Parathyroid adenoma (tissue), 2 donors: ENCODE measurements at regions not wholly inside any gene's neighbourhood (a gene's known extent, or its start where the extent isn't known, plus 50 kb on each side); places are given as distances from the start of the nearest gene placed in this dataset.

Experiments used
- H2AFZ ChIP-seq: fragments of 300-600 bp; sonication (generic); one replicate; pipeline ENCODE4 v1.7.0; 2017; ENCODE audit warnings: antibody characterized with exemption, mild to moderate bottlenecking
- H3K27ac ChIP-seq: fragments of 300-600 bp; sonication (generic); one replicate; pipeline ENCODE4 v1.7.0; 2017
- H3K27me3 ChIP-seq: fragments of 300-600 bp; sonication (generic); one replicate; pipeline ENCODE4 v1.7.0; 2017; ENCODE audit warnings: low read length; ENCODE audit not compliant: control insufficient read depth, insufficient read depth
- H3K36me3 ChIP-seq: fragments of 300-600 bp; sonication (generic); one replicate; pipeline ENCODE4 v1.7.0; 2017; ENCODE audit warnings: low read length; ENCODE audit not compliant: control insufficient read depth, insufficient read depth
- H3K4me1 ChIP-seq: fragments of 300-600 bp; sonication (generic); one replicate; pipeline ENCODE4 v1.7.0; 2017; ENCODE audit warnings: control low read depth
- H3K4me2 ChIP-seq: fragments of 300-600 bp; sonication (generic); one replicate; pipeline ENCODE4 v1.7.0; 2017; ENCODE audit warnings: low read length
- H3K4me3 ChIP-seq: fragments of 300-600 bp; sonication (generic); one replicate; pipeline ENCODE4 v1.7.0; 2017; ENCODE audit warnings: low read depth, low read length
- H3K79me2 ChIP-seq: fragments of 300-600 bp; sonication (generic); one replicate; pipeline ENCODE4 v1.7.0; 2017; ENCODE audit warnings: control low read depth
- H3K9ac ChIP-seq: fragments of 300-600 bp; sonication (generic); one replicate; pipeline ENCODE4 v1.7.0; 2017; ENCODE audit warnings: mild to moderate bottlenecking
- H3K9me3 ChIP-seq: fragments of 300-600 bp; sonication (generic); one replicate; pipeline ENCODE4 v1.7.0; 2017; ENCODE audit warnings: low read length; ENCODE audit not compliant: control insufficient read depth
- TF ChIP-seq, protein P1 (sequence below): fragments of 300-600 bp; sonication (generic); IDR thresholded peaks from one replicate; pipeline ENCODE4 v1.7.0; 2017; ENCODE audit warnings: antibody characterized with exemption, mild to moderate bottlenecking
- donor health status: primary hyperparathyroidism.

DNA sequence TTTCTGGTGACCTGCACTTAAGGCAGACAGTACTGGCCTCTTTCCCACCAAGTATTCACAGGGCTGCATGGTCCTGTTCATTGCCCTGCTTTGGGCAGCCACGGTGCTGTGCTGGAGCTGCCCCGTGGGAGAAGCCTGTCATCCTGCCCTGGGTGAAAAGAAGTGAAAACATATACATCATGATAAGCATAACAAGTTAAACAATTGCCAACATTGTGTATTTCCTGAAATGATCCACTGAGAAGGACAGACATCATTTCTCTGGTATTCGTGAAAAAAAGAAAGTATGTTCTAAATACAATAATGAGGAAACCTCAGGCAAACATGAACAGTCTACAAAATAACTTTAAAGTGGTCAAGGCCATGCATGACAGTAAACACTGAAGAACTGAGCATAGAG, 393.1 kb downstream of the TMEM135 start:
- no peaks in the 10 kb centered on the region for H3K36me3 ChIP-seq

GRCh38 chr11:87429996-87430395, 392.3 kb downstream of the TMEM135 start:
- no peaks in the 10 kb centered on the region for H3K36me3 ChIP-seq
- H3K4me3 ChIP-seq = no peak overlapping the region
- H3K9me3 ChIP-seq = no peaks in the 10 kb centered on the region
- H3K9ac ChIP-seq = no peak overlapping the region
- H3K27ac ChIP-seq = no peak overlapping the region
- no peaks in the 10 kb centered on the region for H3K27me3 ChIP-seq
- H2AFZ ChIP-seq = no peak overlapping the region
- TF ChIP-seq, protein P1, sequence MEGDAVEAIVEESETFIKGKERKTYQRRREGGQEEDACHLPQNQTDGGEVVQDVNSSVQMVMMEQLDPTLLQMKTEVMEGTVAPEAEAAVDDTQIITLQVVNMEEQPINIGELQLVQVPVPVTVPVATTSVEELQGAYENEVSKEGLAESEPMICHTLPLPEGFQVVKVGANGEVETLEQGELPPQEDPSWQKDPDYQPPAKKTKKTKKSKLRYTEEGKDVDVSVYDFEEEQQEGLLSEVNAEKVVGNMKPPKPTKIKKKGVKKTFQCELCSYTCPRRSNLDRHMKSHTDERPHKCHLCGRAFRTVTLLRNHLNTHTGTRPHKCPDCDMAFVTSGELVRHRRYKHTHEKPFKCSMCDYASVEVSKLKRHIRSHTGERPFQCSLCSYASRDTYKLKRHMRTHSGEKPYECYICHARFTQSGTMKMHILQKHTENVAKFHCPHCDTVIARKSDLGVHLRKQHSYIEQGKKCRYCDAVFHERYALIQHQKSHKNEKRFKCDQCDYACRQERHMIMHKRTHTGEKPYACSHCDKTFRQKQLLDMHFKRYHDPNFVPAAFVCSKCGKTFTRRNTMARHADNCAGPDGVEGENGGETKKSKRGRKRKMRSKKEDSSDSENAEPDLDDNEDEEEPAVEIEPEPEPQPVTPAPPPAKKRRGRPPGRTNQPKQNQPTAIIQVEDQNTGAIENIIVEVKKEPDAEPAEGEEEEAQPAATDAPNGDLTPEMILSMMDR = no peak
- H3K4me1 ChIP-seq = no peaks in the 10 kb centered on the region
- H3K79me2 ChIP-seq = no peaks in the 10 kb centered on the region
- no peak overlapping the region for H3K4me2 ChIP-seq

More for the DNA sequence above, 393.1 kb downstream of the TMEM135 start:
- no peaks in the 10 kb centered on the region for H3K27me3 ChIP-seq
- H3K79me2 ChIP-seq = no peaks in the 10 kb centered on the region
- no peak overlapping the region for H3K9ac ChIP-seq
- H3K9me3 ChIP-seq = no peaks in the 10 kb centered on the region
- no peaks in the 10 kb centered on the region for H3K4me1 ChIP-seq
- H3K27ac ChIP-seq = no peak overlapping the region
- no peak overlapping the region for H2AFZ ChIP-seq
- no peak overlapping the region for H3K4me2 ChIP-seq
- no peak overlapping the region for H3K4me3 ChIP-seq
- TF ChIP-seq, protein P1 = no peak

GRCh38 chr11:87428266-87428665, 390.5 kb downstream of the TMEM135 start:
- no peak overlapping the region for H3K4me3 ChIP-seq
- no peaks in the 10 kb centered on the region for H3K9me3 ChIP-seq
- H3K36me3 ChIP-seq = no peaks in the 10 kb centered on the region
- H3K79me2 ChIP-seq = no peaks in the 10 kb centered on the region
- H3K27ac ChIP-seq = no peak overlapping the region
- no peaks in the 10 kb centered on the region for H3K27me3 ChIP-seq
- H2AFZ ChIP-seq = no peak overlapping the region
- no peaks in the 10 kb centered on the region for H3K4me1 ChIP-seq
- TF ChIP-seq, protein P1 = no peak
- no peak overlapping the region for H3K9ac ChIP-seq
- H3K4me2 ChIP-seq = no peak overlapping the region

DNA sequence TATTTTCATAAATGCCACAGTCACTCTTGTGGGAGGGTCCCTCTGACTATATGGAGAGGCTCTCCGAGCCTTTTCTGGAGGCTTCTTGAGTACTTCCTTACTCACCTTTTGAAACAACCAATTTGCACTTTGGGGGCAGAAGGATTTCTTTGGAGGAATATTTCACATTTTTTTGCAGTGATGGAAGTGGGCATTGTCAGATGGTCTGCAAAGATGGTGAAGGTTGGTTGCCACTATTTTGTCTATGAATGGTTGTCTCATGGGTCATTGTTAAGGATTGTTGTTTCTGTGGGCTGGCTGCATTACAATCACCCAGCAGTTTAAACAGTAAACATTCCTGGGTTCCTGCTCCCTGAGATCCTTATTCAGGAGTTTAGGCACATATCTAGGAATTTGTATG, 388.2 kb downstream of the TMEM135 start:
- Histone ChIP-seq H3K9ac (no peak overlapping the region), H2AFZ (no peak overlapping the region), H3K36me3 (no peaks in the 10 kb centered on the region), H3K79me2 (no peaks in the 10 kb centered on the region), H3K27me3 (no peaks in the 10 kb centered on the region), H3K4me2 (no peak overlapping the region), H3K4me1 (no peaks in the 10 kb centered on the region), H3K4me3 (no peak overlapping the region), H3K27ac (no peak overlapping the region), H3K9me3 (no peaks in the 10 kb centered on the region)
- TF ChIP-seq, protein P1 = no peak

DNA sequence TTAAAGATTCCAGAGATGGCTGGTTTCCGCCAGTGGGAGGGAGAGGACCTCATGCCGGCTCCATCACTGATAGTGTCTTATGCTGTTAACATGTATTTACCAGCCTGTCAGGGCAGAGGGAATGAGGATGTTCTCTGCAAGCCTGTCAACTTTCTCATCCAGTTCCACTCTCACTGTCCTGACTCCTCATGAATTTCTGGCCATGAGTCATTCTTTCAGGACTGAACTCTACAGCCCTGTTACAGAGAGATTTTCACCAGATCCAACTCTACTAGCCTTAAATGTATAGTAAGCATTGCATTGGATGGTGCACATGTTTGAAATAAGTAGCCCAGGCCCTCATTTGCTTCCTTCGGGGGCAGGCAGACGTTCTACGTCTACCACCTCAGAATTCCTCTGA, 387.7 kb downstream of the TMEM135 start:
- TF ChIP-seq, protein P1 = no peak
- no peaks in the 10 kb centered on the region for H3K36me3 ChIP-seq
- H3K27me3 ChIP-seq = no peaks in the 10 kb centered on the region
- no peak overlapping the region for H3K27ac ChIP-seq
- H3K9me3 ChIP-seq = no peaks in the 10 kb centered on the region
- no peaks in the 10 kb centered on the region for H3K4me1 ChIP-seq
- no peak overlapping the region for H3K4me3 ChIP-seq
- H3K4me2 ChIP-seq = no peak overlapping the region
- no peaks in the 10 kb centered on the region for H3K79me2 ChIP-seq
- H3K9ac ChIP-seq = no peak overlapping the region
- H2AFZ ChIP-seq = no peak overlapping the region
